Small intestine (tissue), 7 donors: ENCODE measurements at regions not wholly inside any gene's neighbourhood (a gene's known extent, or its start where the extent isn't known, plus 50 kb on each side); places are given as distances from the start of the nearest gene placed in this dataset.

Experiments
- DNase-seq, 2 donors: peaks; one replicate each; pipeline versions ENCODE4 v3.0.0 to v3.0.0-alpha.2; 2013
- FAIRE-seq: peaks from 2 replicates; lab custom pipeline; 2012; peaks lifted over from hg19 to GRCh38; lab: Jason Lieb, UNC
- H3K27ac ChIP-seq, 3 donors: one replicate each; pipeline ENCODE4 v1.5.1; 2013; ENCODE audit warnings: low read length in 2 of 3, mild to moderate bottlenecking in 2 of 3, control low read depth in 1 of 3, inconsistent platforms in 1 of 3, low read depth in 1 of 3, moderate library complexity in 1 of 3
- H3K27me3 ChIP-seq, 3 donors: one replicate each; pipeline ENCODE4 v1.6.1; 2013; ENCODE audit warnings: low read length in 3 of 3, inconsistent platforms in 1 of 3; ENCODE audit not compliant: control insufficient read depth in 3 of 3, insufficient read depth in 3 of 3
- H3K36me3 ChIP-seq, 3 donors: one replicate each; pipeline ENCODE4 v1.6.1; 2013; ENCODE audit warnings: low read length in 3 of 3, inconsistent platforms in 1 of 3, low read depth in 1 of 3, mild to moderate bottlenecking in 1 of 3, moderate library complexity in 1 of 3; ENCODE audit not compliant: control insufficient read depth in 3 of 3, insufficient read depth in 2 of 3
- H3K4me1 ChIP-seq, 3 donors: one replicate each; pipeline ENCODE4 v1.6.1; 2013; ENCODE audit warnings: low read length in 2 of 3, inconsistent platforms in 1 of 3, low read depth in 1 of 3, mild to moderate bottlenecking in 1 of 3, moderate library complexity in 1 of 3; ENCODE audit not compliant: control insufficient read depth in 3 of 3, insufficient read depth in 2 of 3
- H3K4me3 ChIP-seq, 3 donors: one replicate each; pipeline ENCODE4 v1.5.1; 2013; ENCODE audit warnings: low read length in 3 of 3, control low read depth in 1 of 3, inconsistent platforms in 1 of 3, low read depth in 1 of 3, mild to moderate bottlenecking in 1 of 3, moderate library complexity in 1 of 3
- H3K9me3 ChIP-seq, 2 donors: one replicate each; pipeline ENCODE4 v1.6.1; 2013; ENCODE audit warnings: low read depth in 1 of 2, low read length in 1 of 2; ENCODE audit not compliant: control insufficient read depth in 2 of 2, insufficient read depth in 1 of 2
- WGBS, 3 donors: extraction: QIAGEN DNeasy Blood & Tissue Kit; methylation state at CpG; one replicate each; pipeline ENCODE4 v1.1.7; 2013; 5-methylcytosine and 5-hydroxymethylcytosine counted together
- donor health status: healthy with polysubstance abuse.
- donor health status: control.
- donor health status: control.
- donor health status: Bipolar disorder and iron deficiency.
- donor health status: healthy.

- WGBS, 3 donors, result 66 to 80% (median 69%) methylated on average over 3 of the region's 3 CpGs
- no peaks in the 10 kb centered on the region for H3K27me3 ChIP-seq
- no peak for DNase-seq
- H3K4me3 ChIP-seq, result no peak overlapping the region
- no peaks in the 10 kb centered on the region for H3K9me3 ChIP-seq
- H3K36me3 ChIP-seq, result no peaks in the 10 kb centered on the region
- no peak for FAIRE-seq
- H3K27ac ChIP-seq, result no peak overlapping the region
- H3K4me1 ChIP-seq, result no peaks in the 10 kb centered on the region
These were observed 80.0 kb downstream of the GALR1 start for GRCh38 chr18:77329651-77330050.

DNA sequence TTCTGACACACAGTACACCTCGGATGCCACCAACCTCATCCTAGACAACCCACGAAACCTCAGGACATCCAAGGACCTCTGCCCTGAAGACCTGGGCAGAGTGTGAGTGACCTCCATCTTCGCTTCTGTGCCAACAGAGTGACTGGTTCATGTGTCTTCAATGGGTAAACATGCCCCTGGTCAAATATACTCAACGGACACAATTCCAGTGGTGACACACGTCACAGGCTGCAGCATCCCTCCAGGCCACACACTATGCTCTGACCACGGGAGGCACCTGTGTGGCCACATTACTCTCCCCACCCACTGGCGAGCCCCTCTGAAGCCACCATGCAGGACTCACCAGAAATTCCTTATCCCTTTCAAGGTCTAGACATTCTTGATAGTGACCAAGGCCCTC is 85.2 kb downstream of the GALR1 start:
- Histone ChIP-seq H3K4me3 (no peak overlapping the region), H3K36me3 (no peaks in the 10 kb centered on the region), H3K9me3 (no peaks in the 10 kb centered on the region), H3K27me3 (no peaks in the 10 kb centered on the region), H3K4me1 (no peaks in the 10 kb centered on the region), H3K27ac (no peak overlapping the region)
- FAIRE-seq (no peak), DNase-seq (no peak)
- WGBS, 3 donors, result 77 to 84% (median 78%) methylated on average over 7 of the region's 7 CpGs

DNA sequence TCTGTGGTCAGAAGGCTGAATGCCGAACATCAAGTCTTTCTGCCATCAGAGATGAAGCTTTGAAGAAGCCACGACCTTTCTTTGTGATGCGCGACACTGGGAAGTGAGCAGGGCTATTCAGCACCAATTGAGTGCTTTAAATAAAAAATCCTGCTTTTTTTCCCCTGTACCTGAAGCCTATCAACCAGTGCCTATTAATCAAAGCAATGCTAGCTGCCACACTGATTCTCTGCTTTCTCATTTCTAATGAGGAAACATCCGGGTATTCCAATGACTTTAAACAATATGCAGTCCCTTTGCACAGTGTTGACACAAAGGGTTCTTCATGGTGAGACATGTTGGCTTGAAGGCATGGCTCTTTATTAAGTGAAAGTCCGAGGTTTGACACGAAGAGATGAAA is 88.0 kb downstream of the GALR1 start:
- no peak overlapping the region for H3K4me3 ChIP-seq
- no peak for FAIRE-seq
- no peaks in the 10 kb centered on the region for H3K36me3 ChIP-seq
- no peak for DNase-seq
- no peaks in the 10 kb centered on the region for H3K27me3 ChIP-seq
- H3K27ac ChIP-seq, result no peak overlapping the region
- 64 to 68% (median 65%) methylated on average over 7 of the region's 7 CpGs for WGBS, 3 donors
- H3K9me3 ChIP-seq, result no peaks in the 10 kb centered on the region
- no peaks in the 10 kb centered on the region for H3K4me1 ChIP-seq

- Histone ChIP-seq H3K27me3 (no peaks in the 10 kb centered on the region), H3K4me3 (no peak overlapping the region), H3K9me3 (no peaks in the 10 kb centered on the region), H3K27ac (no peak overlapping the region), H3K4me1 (no peaks in the 10 kb centered on the region), H3K36me3 (no peaks in the 10 kb centered on the region)
- FAIRE-seq (no peak), DNase-seq (no peak)
- WGBS, 3 donors, result 60 to 81% (median 64%) methylated on average over 6 of the region's 6 CpGs
These were observed 89.4 kb downstream of the GALR1 start for GRCh38 chr18:77339093-77339492.

DNA sequence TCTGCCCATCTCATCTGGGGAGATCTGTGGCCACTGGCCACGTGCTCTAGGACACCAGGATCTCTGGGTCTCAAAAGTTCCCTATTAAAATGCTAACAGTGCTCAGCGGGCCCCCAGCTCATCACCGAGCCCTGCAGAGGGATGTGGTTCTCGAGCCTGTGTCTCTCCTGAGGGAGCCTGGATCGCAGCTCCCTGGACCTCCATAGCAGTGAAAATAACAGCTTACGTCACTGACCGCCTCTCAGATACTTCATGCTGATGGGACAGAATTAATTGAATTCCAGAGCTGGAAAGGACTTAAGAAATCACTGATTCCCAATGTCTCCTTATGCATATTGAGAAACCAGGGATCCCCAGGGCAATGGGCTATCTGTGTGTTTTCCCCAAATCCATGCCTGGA is 90.0 kb downstream of the GALR1 start:
- FAIRE-seq (no peak), DNase-seq (no peak)
- Histone ChIP-seq H3K4me3 (no peak overlapping the region), H3K4me1 (no peaks in the 10 kb centered on the region), H3K9me3 (no peaks in the 10 kb centered on the region), H3K36me3 (no peaks in the 10 kb centered on the region), H3K27me3 (no peaks in the 10 kb centered on the region), H3K27ac (no peak overlapping the region)
- WGBS, 3 donors, result 75 to 85% (median 77%) methylated on average over 7 of the region's 7 CpGs

DNA sequence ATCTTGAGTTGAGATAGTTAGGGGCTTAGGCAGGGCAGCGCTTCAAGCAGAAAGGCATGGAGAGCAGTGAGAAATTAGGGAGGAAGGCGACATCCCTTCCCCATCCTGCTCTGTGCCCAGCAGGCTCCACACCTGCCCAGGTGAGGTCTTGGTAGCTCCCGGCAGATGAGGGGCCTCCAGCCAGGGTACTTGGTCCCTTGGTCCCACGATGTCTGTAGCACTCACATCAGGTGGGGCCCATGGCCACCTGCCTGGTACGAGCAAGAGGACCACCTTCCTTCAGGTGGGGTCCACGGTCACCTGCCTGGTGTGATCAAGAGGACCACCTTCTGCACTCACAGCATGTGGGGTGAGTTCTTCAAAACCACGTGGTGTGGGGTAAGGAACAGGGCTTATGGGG is 91.2 kb downstream of the GALR1 start:
- 79 to 88% (median 86%) methylated on average over 7 of the region's 7 CpGs for WGBS, 3 donors
- H3K27me3 ChIP-seq, result no peaks in the 10 kb centered on the region
- H3K4me3 ChIP-seq, result no peak overlapping the region
- H3K36me3 ChIP-seq, result no peaks in the 10 kb centered on the region
- FAIRE-seq (no peak), DNase-seq (no peak)
- H3K27ac ChIP-seq, result no peak overlapping the region
- H3K4me1 ChIP-seq, result no peaks in the 10 kb centered on the region
- H3K9me3 ChIP-seq, result no peaks in the 10 kb centered on the region

DNA sequence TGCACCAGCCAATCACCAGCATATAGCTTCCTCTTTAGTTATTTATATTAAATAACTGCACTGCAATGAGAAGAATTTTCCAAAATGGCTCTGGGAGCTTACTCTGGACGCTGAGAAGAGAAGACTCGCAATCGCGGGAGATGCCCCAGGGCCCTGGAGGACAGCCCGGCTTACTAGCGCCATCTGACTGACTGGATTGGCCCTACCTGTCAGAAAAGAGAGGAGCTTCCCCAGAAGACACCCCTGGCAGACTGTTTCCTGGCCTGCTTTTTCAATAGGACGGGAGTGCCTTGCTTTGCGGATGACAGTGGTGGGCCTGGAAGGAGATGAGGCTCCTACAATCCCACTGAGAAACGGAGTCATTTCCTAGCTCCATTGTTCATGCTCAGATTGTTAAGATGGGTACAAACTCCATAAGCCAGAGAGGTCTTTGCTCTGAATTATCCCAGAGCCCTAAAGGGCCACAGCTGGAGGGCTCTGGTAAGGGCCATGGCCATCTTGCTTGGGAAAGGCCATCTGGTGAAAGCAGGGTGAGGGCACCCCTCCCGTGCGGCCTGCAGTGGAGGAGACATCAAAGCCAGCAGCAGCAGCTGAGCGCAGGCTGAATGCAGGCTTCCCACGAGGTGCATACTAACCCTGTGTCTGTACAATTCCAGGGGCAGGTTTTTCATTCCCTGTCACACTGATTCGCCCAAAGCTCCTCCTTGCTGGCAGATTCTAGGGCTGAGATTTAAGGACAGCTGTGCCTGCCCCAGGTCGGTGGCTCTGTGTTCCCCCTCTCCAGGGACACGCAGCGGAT is 92.1 kb downstream of the GALR1 start:
- Histone ChIP-seq H3K9me3 (no peaks in the 10 kb centered on the region), H3K27ac (no peak overlapping the region), H3K27me3 (no peaks in the 10 kb centered on the region), H3K4me1 (no peaks in the 10 kb centered on the region), H3K36me3 (no peaks in the 10 kb centered on the region), H3K4me3 (no peak overlapping the region)
- DNase-seq (no peak), FAIRE-seq (no peak)
- 85 to 87% (median 86%) methylated on average over 17 of the region's 17 CpGs for WGBS, 3 donors

DNA sequence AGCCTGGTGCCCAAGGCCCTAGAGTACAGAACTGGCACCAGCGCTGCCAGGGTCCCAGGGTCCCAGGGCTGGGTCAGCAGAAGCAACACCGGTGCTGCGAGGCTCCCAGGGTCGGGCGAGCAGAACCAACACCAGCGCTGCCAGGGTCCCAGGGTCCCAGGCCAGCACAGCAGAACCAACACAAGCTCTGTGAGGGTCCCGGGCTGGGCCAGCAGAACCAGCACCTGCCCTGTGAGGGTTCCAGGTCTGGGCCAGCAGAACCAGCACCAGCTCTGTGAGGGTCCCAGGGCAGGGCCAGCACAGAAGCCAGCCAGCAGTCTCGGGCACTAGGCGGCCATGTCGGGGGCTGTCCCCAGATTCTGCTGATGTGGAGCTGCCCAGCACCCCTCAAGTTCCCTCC is 93.1 kb downstream of the GALR1 start:
- Histone ChIP-seq H3K4me1 (no peaks in the 10 kb centered on the region), H3K27me3 (no peaks in the 10 kb centered on the region), H3K9me3 (no peaks in the 10 kb centered on the region), H3K27ac (no peak overlapping the region), H3K4me3 (no peak overlapping the region), H3K36me3 (no peaks in the 10 kb centered on the region)
- no peak for FAIRE-seq
- no peak for DNase-seq
- 86 to 91% (median 89%) methylated on average over 9 to 10 of the region's 10 CpGs for WGBS, 3 donors
